ENCODE measurements at regions not wholly inside any gene's neighbourhood (a gene's known extent, or its start where the extent isn't known, plus 50 kb on each side); places are given as distances from the start of the nearest gene placed in this dataset.

DNA sequence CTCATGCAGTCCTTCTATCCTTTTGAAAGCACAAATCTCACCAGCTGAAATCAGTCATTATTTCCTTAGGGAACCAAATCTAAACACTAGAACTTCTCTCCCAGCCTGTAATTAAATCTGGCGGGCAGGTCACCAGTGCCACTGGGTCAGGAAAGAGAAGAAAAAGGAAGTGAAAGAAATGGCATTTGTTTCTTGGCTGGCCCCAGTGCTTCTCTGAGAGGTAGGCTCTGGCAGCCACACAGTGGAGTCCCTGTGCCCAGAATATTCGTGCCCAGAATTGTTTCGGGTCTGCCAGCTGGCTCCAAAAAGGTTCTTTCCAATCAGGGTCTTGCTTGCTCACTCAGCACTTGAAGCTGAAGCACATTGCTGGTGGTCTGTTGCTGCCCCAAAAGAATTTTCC lies 133.9 kb upstream of the MTAP start:
- DNase-seq (ENCODE audit: low read depth in 3 of 3): no peak

DNA sequence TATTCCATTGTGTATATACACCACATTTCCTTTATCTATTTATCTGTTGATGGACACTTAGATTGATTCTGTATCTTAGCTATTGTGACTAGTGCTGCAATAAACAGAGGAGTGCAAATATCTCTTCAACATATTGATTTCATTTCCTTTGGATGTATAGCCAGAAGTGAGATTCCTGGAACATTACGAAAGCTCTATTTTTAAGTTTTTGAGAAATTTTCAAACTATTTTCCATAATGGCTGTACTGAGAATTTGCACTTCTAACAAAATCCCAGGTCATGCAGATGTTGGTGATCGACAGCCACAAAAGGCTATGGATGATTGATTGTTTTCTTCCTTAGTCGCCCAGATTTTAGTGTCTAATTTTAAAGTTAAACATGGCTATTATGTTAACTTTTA lies 132.7 kb upstream of the MTAP start:
- no peak for DNase-seq (ENCODE audit: low read depth in 3 of 3)

DNA sequence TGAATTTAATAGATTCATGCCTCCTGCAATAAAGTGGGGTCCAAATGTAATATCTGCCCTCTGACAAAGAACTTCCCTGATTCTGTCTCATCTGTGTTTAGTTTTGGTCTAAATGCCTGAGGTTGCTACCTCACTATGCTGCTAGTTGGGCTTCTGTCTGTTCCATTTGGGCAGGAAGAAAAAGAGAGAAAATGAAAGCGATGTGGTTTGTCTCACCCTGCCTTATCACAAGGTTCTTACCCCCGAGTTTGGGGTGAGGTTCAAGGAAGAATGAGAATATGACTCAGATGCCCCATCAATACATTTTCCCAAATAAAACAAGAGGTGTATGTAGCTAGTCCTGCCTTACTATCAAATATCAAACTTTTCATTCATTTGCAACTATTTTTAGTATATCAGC lies 132.1 kb upstream of the MTAP start:
- no peak for DNase-seq (ENCODE audit: low read depth in 3 of 3)

DNA sequence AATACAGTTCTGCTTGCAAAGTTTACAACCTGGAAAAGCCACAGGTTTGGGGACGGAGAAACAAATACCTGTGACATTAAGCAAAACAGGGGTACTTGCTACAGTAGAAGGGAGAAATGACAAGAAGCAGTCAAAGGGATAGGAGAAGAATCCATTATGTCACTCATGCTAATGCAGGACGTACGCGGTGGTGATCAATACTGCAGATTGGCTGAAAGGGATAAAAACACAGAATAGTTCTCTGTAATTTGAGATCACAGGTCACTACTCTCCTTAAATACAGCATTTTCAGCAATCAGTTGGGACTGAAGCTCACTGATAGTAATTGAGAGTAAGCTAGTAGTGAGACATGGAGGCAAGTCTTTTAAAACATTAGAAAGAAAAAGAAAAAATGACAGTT lies 130.3 kb upstream of the MTAP start:
- DNase-seq (ENCODE audit: low read depth in 3 of 3): no peak

DNA sequence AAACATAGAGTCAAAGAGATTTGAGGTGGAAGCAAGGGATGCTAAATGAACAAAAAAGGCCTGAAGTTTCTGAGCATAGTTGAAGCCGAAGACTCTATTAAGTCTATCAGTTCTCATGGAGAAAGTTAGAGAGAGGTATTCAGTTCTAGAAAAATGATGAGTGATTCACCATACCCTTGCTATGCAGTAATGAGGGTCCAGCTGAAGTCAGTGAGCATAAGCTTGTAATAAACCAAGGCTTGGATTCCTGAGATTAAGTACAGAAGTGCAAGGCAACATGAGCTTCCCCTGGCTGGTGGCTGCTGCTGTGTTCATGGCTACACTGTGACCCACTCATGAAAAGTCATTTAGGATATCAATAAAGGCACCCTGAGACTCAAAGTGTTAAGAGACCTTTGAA lies 129.7 kb upstream of the MTAP start:
- no peak for DNase-seq (ENCODE audit: low read depth in 3 of 3)

DNA sequence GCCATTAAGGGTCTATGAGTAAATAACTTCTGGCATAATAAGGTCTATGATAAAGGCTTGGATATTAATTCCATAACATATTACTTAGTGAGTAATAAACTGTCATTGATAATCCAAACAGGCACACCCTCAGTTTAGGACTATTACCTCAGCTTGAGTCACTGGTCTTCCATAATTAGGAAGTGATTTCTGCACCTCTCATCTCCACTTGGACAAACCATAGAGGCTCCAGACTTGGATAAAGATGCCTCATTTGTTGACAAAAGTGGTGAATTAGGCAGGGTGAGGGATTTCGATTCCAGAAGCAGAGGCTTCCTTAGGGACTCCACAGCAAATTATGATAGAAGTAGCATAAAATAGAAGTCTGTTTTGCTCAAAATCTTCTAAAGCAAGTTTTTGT lies 127.5 kb upstream of the MTAP start:
- no peak for DNase-seq (ENCODE audit: low read depth in 3 of 3)

DNA sequence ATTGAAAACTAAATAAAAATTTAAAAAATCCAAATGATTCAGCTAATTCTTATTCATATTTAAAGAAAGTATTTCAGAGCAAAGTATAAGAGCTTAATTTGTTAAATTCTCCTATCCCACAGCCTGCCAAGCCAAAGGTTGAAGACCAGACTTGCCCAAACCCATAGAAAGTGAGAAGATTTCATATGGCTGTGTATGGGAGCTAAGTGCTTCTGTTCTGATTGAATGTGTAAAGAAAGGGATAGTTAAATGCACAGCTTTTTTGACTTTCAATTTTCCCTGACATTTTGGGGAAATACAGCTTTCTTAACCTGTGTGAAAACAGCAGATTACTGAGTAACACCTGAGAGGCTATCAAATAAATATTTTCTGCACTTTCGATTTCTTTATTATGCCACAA lies 125.0 kb upstream of the MTAP start:
- DNase-seq (ENCODE audit: low read depth in 3 of 3): no peak

DNA sequence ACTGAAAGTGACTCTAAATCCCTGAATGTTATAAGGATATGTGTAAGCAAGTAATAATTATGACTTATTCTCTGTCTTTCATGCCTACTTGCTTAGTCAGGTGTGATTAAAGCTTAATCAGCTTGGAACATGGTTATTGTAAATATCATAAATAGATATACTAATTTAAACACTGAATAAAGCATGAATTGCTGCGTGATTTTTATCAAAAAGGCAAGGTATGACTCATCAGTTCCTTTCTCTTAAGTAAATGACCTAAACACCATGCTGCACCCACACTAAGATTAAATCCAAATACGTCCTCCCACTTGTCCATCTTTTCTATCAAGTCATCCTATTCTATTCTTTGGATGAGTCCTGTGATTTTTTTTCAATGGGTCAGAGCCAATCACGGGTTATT lies 124.6 kb upstream of the MTAP start:
- no peak for DNase-seq (ENCODE audit: low read depth in 3 of 3)

DNA sequence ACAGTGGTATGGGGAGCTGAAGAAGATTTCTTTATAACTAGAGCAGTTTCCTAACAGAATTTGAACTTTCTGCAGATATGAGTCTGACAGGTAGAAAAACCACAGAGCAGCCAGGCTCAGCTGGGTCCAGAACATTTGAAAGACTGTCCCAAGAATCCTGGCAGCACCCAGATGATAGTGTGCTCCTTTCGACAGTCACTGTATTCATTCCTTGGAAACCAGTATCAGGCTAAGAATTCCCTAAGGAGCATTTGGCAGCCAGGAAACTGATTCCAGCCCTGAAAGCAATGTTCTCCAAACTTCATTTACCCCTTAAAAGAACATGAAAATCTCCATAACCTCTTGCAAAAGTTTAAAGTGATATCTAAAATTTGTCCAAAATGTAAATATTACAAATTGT lies 123.0 kb upstream of the MTAP start:
- DNase-seq (ENCODE audit: low read depth in 3 of 3): no peak

DNA sequence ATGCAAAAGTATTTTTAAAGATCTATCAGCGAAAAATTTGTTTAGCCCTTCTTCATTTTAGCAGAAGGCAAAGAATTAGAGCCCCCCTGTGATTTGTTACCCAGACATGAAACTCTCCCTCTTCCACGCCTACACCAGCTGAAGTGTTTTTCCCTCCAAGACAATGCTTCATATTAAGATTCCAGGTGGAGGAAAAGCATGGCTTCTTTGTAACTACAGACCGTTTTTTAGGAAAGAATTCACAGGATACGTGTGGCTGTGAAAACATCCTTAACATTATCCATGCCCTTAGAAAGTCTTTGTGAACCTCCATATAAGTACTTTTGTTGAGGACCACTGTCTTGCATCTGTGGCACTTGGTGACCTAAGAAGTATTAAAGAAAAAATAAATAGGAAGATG lies 121.8 kb upstream of the MTAP start:
- DNase-seq (ENCODE audit: low read depth in 3 of 3): no peak

DNA sequence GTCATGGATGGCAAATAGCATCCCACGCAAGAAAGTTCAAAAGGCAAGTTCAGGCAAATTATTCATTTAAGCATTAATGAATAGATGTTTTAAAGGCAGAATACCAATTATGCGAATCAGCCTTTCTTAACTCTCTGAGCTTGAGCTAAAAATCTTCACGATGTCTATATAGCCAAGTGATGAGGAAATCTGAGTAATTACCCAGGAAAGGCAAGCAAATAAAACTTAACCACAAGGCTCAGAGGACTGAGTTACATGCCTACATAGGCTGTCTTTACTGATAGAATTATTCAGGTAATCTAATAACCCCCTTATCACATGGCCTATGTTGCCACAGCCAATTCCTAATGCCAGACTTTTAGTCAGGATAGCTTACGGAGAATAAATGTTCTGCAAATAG lies 120.8 kb upstream of the MTAP start:
- DNase-seq (ENCODE audit: low read depth in 3 of 3): no peak

DNA sequence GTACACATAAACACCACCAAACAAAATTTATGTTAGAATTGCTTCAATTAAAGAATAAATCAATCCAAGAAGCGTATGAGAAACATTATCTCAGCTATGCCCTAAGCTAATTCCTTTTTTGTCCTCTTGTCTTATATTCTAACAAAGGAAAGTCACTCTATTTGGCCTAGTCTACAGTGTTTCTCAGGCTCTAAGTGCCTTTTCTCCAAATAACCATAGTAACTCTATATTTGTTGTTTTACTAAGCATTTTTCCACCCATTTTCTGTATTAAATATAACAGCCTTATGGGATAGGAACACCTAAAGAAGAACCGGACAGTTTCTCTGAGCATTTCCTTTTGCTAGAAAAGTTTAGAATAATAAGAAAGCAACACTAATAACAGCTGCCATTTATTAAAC lies 120.1 kb upstream of the MTAP start:
- no peak for DNase-seq (ENCODE audit: low read depth in 3 of 3)

DNA sequence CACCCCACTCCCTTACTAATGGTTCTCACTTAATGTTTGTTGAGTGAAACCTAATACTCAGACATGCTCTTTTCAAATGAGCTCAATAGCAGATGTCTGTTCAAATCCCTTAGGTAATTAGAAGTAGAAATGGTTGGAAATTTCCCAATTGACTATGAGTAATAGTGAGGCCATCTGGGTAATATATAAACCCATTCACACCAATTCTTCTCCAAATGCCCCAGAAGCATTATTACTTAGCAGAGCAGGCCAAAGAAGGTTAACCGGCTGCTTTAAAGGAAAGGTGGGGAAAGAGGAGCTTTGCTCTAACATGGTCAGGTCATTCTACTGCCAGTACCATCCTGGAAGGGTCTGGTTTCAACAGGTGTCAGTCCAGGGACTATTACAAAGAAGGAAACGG lies 119.5 kb upstream of the MTAP start:
- DNase-seq (ENCODE audit: low read depth in 3 of 3): no peak

DNA sequence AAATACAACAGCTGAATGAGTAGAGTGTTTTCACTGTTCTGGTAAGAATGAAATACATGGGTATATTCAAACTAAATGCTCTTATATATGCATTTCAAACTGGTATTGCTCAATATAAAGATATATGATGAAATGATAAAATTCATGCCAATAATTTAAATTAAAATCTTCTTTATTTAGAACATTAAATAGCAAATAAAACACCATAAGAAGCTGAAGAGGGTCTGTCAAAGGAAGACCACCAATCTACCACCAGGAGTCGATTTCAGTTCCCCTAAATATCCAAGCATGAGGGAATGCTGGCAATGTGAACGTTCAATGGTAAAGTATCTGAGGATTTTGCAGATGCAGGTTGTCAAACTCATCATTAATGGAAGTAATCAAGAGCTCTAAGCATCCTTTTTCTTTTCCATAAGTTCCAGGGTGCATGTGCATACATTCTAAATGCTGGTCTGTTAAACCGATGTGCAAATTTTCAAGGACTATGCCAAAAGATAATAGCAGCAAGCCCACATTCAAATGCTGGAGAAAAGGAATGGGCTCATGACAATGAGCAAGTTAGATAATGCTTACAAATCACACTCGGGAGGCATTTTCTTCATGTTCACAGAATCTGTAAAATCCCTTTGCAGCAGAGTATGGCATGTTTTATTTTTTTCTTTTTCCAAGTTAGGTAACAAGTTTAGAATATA lies 118.8 kb upstream of the MTAP start:
- no peak for DNase-seq (ENCODE audit: low read depth in 3 of 3)

DNA sequence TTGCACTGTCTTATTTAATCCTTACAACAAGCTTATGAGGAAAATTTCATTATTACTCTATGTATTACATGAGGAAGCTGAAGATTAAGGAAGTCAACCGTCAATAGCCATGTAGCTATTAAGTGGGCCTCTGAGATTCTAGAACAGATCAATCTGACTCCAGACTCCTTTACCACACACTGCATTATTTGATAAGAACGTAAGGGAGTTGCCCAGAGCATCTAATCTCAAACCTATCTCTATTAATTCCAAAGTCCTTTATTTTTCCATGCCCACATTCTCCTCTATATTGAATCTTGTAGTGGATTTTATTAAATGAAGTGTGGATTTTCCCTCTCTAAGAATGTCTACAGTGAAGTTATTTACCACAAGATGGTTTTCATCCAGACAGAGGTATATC lies 118.2 kb upstream of the MTAP start:
- DNase-seq (ENCODE audit: low read depth in 3 of 3): no peak

DNA sequence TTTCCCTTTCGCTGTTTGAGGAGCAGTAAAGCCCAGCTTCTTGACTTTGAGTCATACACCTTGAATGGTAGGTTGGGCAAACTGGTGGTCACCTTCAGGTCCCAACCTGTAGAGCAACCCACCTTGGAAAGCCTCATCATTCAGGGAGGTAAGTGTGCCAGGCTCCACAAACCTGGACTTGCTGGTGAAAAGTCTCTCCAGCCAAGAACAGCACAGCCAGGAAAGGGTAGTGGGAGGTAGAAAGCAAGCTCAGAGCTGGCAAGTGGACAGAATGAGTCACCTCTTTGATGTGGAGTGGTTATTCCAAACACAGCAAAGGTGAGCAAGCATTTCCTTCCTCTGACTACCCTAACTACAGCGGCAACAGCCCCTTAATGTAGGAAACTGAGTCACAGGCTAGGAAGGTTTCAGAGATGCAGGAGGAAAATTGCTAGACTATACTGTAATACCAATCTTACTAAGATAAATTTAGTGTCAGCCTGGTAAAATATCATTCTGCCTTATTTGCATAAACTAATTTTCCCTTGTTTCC lies 117.5 kb upstream of the MTAP start:
- peak; percentile 26 to 44 (median 44) for DNase-seq (ENCODE audit: low read depth in 3 of 3)

DNA sequence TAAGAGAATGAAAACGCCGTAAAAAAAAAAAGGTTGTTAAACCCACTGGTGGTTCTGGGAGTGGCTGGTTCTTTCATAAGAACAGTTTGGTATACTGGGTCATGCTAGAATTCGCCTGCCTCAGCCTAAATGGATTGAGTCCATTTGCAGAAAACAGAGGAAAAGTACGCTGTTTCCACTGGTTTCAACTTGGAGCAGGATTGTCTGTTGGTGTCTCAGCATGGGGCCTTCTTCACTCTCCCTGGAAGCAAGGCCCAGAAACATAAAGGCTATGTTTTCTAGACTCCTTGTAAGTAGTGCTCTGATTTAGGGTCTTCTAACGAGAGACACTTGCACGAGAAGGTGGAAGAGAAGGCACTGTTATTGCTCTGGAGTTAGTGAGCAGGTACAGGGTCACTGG lies 116.9 kb upstream of the MTAP start:
- no peak for DNase-seq (ENCODE audit: low read depth in 3 of 3)

DNA sequence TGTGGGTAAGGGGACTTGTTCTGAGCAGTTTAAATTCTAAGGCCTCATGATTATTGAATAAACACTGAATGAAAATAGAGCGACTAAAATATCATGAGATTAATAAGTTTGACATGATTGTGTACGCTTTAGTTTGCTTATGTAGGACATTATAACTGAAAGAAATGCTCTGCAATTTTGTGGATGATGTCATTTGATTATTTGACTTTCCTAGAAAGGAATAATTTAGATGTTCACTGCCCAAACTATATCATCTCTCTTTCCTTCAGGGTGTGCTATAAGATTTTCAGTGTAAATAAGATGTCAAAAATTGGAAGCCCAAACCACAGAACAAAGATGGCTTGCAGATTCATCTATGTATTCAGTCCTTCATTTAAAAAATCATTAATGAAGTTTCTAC lies 115.7 kb upstream of the MTAP start:
- no peak for DNase-seq (ENCODE audit: low read depth in 3 of 3)

DNA sequence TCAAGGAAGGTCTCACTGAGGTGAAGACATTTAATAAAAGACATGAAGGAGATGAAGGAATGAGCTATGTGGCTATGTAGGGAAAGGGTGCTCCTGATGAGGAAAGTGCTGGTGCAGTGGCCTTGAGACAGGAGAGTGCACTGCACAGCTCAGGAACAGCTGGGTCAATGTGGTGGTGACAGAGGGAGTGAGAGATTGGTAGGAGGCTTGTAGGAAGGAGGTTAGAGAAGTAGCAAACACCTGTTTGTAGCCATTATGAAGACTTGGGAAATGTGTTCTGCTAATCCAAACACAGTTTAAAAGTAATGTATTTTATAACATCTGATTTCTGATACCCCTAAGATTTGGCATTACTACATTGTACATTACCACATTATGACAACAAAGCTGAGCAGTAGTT lies 115.1 kb upstream of the MTAP start:
- DNase-seq (ENCODE audit: low read depth in 3 of 3): no peak

DNA sequence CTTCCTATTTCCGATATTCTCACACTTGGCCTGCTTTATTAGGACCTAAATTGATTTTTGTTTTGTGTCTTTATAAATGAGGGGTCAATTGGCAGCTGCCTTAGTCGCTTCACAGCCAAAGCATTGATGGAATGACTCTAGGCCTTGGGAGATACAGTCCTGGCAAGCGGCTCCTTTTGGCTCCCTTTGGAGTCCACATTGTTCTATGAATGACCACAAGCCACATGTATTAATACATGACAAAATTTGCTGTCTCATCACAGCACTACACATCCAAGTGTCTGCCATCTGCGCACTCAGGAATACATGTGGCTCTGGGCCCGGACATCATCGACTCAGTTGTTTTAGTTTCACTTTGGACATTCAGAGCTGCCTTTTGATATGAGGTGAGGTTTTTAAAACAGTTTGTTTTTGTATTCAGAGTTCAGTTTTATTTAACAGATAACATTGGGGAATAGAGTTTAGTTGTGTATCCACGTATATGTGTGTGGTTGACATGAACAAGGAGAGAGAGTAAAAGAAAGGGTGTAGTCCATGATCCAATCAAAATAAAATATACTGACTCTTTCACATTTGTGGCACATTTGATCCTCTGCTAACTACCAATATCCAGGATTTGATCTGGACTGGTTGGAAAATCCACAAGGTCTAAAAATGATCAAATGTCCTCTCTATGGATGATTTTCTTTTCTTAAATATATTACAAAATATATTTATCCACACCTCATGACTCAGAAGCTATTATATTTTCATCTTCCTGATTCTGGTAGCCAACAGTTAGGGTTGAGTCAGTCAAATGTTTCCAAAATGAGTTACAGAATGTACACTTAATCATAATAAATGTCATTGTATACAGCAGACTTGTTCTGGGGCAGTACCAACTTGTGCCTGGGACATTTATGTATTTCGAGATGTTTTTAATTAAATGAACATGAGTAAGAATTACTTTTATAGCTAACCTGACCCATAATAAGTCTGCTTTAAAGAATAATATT lies 114.0 kb upstream of the MTAP start:
- DNase-seq (ENCODE audit: low read depth in 3 of 3): no peak

DNA sequence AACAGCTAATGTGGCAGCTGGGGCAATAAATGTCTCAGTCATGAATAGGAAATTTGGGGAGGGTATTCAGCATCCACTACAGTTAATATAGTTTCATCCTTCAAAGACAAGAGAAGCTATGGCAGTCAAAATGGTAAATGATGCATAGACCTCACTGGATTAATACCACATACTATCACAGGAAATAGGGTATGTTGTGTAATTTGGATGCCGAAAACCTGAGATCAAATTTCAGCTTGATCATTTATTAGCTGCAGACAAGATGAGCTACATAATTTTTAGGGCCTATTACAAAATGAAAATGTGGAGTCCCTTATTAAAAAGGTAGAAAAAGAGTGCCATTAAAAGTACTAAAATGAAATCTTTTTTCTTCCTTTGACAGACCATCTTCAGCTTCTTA lies 112.6 kb upstream of the MTAP start:
- no peak for DNase-seq (ENCODE audit: low read depth in 3 of 3)

DNA sequence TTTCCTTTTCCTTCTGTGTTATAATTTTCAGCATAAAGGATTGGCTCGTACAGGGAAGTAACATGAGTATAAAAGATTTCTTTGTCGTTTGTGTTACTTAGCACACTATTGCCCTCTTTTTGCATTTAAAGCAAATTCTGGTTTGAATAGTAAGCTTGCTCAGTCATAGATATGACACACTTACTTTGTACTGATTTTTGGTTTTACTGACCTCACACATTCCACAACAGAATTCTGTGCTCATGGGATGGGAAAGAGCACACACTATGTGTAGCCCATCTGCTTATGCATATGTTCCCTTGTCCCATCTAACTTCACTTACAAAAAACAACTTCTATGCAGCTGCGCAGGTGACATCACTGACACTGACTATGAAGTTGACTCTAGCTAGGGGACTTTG lies 111.9 kb upstream of the MTAP start:
- no peak for DNase-seq (ENCODE audit: low read depth in 3 of 3)

DNA sequence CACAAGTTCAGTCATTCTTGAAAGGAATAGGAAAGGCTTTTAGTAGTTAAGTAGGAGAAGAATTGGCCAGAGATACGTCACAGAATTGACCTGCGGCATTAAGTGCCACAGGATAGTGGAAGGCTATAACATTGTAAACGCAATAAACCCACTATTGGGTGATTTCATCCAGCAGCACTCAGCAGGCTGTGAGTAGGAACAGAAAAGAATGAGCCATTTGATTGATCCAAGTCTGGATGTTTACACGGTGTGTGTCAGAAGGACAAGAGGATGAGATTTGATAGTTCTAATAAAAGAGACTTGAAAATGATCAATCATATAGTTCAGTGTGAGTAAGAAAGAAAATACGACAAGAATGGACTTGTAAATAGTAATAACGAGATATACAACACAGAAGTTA lies 110.0 kb upstream of the MTAP start:
- DNase-seq (ENCODE audit: low read depth in 3 of 3): no peak
